ENCODE measurements at regions not wholly inside any gene's neighbourhood (a gene's known extent, or its start where the extent isn't known, plus 50 kb on each side); places are given as distances from the start of the nearest gene placed in this dataset.
"Not testable (repeated sequence)": the region's sequence is repeated elsewhere in the genome, so short reads cannot be mapped to it uniquely, and the experiment has no call there.

DNA sequence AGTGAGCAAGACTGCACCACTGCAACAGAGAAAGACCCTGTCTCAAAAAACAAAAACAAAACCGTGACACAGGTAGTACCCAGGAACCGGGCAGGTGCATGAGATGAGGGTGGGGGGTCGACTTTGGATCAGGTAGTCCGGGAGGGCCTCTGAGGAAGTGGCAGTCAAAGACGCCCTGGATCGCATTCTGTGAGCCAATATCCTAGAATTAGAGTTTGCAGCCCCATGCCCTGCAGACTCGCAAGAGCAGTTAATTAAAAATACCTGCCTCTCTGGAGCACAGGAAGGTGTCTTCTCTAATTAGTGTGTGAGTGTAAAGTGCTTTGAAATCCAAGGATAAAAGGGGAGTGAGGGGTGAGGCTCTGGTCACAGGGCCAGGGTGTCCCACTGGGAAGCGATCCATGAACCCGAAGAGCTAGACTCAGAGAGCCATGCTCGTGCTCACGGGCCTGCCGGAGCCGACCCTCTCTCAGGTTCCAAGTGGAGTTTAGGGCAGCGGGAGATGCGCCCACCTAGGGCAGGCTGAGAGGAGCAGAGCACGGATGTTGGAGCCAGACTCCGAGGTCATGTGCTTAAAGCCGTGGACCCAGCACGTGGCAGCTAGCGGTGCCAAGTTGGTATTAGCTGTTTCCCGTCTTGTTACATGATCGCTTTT, 74.7 kb upstream of the PTPN1 start:
- in situ Hi-C loops (cut with MboI; ENCODE audit: low sequenced_read_pairs), result no loop called here

DNA sequence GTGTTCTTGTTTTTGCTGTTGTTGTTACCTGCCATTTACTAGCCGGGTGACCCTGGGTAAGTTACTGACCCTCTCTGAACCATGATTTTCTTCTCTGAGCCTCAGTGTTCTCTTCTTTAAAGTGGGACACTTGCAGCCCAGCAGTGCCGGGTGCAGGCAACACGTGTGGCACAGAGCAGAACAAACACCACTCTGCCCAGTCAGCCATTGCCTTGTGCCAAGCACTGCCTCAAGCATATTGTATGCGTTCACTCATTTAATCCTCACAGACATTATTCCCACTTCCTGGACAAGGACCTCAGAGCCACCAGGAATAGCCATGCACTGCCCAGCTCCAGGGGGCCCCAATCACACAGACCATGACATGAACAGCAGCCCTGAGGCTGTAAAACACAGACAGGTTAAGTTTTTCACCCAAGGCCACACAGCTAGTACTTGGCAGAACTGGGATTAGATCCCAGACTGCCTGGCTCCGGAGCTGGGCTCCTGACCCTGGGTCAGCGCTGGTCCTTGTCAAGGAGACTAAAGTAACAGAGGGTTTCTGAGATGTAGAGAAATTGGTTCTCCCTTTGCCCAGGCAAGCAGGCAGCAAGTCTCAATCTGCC, 74.0 kb upstream of the PTPN1 start:
- in situ Hi-C loops (cut with MboI; ENCODE audit: low sequenced_read_pairs), result no loop called here

DNA sequence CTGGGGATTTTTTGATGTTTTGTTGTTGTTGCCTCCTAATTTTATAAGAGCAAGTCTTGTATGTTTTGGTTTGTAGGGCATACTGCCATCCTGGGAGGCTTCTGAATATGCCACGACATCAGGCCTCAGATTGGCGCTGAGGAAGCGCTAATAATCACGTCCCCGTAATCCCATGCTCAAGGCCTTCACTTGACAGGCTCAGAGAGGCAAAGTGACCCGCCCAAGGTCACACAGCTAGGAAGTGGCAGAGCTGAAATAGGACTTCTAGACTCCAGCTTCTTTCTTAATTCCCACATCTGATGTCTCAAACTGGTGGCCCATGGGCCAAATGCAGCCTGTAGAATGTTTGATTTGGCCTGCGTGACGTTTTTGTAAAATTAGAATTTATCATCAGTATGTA, 73.5 kb upstream of the PTPN1 start:
- in situ Hi-C loops (cut with MboI; ENCODE audit: low sequenced_read_pairs), result no loop called here

DNA sequence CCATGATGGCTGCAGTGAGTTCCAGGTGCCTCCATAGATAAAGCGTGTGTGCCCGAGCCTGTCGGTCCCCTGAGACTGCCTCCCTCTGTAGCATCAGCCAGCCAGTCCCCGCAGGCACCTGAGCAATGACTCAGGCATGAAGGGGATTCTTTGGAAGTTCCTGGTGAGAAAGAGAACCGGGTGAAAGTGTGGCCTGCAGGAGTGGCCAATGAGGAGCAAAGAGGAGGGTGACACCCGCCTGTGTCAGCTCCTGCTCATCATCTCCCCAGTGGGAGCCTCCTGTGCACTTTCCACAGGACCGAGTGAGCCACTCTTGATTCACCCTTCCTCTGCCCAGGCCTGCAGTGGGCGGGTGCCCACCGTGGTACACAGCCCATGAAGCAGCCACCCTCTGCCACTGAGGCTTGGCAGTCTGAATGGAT, 71.2 kb upstream of the PTPN1 start:
- in situ Hi-C loops (cut with MboI; ENCODE audit: low sequenced_read_pairs), result no loop called here

DNA sequence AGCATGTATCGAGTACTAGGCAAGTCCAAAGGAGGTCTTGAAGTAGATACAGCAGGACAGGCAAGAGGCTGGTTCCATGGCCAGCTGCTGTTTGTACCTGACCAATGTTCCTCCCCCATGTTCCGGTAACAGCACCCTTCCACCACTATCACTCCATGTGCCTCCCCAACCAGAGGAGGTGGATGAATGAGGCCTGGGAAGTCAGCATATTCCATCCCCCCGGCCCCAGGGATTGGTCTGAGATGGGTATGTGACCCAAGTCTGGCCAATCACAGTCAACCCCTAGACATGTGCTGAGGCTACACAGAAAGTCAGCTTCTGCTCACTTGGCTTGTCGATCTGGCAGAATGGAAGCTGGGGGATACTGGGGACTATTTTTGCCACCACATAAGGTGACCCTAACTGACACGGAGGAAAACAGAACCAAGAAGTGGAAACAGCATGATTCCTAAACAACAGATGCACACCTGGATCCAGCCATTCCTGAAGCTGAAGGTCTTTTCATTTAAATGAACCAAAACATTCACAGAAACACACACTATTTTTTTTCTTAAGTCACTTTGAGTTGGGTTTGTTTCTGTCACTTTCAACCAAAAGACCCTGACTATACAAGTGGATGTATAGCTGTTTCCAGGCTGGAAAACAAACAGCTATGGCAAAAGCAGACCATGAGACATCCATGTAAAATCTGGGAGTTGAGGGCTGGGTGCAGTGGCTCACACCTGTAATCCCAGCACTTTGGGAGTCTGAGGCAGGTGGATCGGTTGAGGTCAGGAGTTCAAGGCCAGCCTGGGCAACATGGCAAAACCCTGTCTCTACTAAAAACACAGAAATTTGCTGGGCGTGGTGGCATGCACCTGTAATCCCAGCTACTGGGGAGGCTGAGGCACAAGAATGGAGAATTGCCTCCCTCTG, 70.4 kb upstream of the PTPN1 start:
- in situ Hi-C loops (cut with MboI; ENCODE audit: low sequenced_read_pairs), result no loop called here

DNA sequence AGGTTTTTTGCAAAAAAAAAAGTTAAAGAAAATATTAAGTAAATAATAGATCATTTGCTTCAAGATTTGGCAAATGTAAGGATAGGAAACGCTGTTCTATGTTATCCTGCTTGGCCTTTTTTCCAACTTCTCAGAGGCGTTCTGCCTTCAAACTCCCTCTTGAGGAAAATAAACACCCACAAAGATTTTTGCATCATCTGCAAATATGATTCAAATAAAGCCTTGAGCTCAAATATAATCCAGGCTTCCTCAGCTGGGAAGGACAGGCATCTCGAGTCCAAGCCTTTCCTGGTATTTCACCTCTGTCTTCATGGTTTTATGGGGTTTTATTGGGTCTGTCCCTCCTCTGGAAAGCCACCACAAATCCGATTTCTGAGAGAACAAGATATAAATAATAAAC, 67.7 kb upstream of the PTPN1 start:
- in situ Hi-C loops (cut with MboI; ENCODE audit: low sequenced_read_pairs), result no loop called here

DNA sequence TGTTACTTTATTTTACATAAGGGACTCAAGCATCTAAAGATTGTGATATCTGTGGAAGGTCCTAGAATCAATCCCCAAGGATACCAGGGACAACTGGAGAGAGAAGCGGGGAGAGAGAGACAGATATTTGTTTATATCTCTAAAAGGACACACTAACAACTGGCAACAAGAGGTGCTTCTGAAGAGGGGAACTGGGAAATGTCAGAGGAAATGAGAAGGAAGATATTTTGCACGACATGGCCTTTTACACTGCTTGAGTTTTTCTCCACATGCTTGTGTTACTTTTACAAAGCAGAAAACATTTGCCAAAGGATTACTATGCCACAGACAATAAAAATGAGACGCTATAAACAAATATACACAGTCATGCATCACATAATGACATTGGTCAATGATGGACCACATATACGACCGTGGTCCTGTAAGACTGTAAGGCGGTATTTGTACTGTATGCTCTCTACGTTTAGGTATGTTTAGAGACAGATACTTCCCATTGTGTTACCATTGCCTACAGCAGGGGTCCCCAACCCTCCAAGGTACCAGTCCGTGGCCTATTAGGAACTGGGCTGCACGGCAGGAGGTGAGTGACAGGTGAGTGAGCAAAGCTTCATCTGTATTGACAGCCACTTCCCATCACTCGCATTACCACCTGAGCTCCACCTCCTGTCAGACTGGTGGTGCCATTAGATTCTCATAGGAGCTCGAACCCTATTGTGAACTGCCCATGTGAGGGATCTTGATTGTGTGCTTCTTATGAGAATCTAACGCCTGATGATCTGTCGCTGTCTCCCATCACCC, 64.6 kb upstream of the PTPN1 start:
- in situ Hi-C loops (cut with MboI; ENCODE audit: low sequenced_read_pairs), result no loop called here

DNA sequence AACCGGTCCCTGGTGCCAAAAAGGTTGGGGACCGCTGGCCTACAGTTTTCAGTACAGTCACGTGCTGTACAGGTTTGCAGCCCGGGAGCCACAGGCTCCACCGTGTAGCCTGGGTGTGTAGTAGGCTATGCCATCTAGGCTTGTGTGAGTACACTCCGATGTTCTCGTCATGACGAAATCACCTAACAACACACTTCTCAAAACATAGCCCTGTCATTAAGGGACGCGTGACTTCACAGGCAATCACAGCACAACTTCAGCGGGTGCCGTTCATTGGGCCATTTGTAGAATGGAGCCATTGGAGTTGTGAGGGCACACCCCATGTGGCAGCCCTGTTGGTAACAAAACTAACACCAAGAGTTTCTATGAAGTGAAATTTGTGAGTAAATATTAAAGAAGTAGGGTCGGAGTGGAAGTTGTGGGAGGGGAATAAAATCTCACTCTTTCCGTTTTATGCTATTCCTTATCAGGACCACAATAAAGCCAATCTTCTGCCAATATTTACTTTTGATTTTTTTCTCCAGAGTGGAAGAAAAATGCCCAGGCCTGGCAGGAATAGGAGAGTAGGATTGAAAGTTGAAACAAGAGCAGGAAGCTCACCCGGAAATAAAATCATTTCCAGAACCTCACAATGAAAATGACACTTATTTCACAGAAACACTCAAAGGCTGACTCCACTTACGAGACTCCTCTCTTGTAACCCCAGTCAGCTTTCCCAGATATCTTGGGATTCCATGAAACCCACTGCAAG, 63.7 kb upstream of the PTPN1 start:
- in situ Hi-C loops (cut with MboI; ENCODE audit: low sequenced_read_pairs), result no loop called here

DNA sequence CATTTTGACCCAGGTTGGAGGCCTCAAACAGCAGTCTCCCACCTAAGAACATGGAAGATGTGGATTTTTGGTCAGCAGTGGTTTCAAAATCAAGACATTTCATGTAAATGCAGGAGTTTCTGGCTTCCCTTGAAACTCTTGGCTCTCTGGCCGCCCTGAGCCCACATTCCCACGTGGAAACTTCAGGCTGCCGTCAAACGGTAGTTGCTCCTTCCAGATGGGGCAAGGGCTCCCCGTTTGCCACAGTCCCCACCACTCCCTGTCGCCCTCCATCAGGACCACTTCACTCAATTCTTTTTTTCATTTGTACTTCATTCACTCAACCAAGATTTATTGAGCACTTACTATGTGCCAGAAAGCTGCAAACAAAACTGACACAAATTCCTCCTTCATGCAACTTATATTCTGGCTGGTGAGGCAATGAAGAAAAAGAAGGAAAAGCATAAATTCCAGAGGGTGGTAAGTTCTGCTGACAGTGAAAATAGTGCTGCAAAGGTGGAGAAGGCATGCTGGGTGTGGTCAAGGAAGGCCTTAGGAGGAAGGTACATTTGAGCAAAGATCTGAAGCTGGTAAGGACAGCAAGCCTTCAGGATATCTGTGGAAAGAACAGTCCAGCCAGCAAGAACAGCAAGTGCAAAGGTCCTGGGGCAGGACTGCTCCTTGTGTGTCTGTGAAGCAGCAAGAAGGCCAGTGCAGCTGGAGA, 62.9 kb upstream of the PTPN1 start:
- in situ Hi-C loops (cut with MboI; ENCODE audit: low sequenced_read_pairs), result no loop called here

DNA sequence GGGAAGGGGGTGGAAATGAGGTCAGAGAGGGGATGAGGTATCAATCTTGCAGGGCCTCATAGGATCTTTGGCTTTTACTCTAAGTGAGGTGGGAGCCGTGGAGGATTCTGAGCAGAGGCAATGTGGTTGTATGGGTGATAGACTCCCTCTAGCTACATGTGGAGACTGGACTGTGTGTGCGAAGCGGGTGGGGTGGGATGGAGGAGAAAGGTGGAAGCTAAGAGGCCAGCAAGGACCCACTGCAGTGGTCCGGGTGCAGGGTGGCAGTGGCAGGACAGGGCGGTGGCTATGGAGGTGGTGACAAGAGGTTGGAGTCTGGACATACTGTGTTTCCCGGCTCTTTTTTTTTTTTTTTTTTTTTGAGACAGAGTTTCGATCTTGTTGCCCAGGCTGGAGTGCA, 62.4 kb upstream of the PTPN1 start:
- in situ Hi-C loops (cut with MboI; ENCODE audit: low sequenced_read_pairs), result no loop called here

DNA sequence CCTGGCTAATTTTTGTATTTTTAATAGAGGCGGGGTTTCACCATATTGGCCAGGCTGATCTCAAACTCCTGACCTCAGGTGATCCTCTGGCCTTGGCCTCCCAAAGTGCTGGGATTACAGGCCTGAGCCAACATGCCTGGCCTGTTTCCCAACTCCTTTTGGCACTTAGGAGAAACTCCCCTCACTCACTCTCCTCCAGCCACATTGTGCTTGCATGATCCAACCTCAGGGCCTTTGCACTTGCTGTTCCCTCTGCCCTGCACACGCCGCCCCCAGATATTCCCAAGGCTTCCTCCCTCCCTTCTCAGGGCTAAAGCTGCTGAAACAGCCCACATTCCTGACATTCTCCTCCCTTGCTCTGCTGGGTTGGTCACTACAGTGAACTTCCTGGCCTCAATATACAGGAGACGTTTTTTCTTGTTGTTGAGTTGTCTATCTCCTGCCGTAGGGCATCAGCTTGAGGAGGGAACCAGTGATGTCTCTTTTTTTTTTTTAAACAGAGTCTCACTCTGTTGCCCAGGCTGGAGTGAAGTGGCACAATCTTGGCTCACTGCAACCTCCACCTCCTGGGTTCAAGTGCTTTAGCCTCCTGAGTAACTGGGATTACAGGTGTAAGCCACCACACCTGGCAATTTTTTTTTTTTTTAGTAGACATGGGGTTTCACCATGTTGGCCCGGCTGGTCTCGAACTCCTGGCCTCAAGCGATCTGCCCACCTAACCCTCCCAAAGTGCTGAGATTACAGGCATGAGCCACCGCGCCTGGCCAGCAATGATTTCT, 61.4 kb upstream of the PTPN1 start:
- in situ Hi-C loops (cut with MboI; ENCODE audit: low sequenced_read_pairs), result not testable (repeated sequence)

DNA sequence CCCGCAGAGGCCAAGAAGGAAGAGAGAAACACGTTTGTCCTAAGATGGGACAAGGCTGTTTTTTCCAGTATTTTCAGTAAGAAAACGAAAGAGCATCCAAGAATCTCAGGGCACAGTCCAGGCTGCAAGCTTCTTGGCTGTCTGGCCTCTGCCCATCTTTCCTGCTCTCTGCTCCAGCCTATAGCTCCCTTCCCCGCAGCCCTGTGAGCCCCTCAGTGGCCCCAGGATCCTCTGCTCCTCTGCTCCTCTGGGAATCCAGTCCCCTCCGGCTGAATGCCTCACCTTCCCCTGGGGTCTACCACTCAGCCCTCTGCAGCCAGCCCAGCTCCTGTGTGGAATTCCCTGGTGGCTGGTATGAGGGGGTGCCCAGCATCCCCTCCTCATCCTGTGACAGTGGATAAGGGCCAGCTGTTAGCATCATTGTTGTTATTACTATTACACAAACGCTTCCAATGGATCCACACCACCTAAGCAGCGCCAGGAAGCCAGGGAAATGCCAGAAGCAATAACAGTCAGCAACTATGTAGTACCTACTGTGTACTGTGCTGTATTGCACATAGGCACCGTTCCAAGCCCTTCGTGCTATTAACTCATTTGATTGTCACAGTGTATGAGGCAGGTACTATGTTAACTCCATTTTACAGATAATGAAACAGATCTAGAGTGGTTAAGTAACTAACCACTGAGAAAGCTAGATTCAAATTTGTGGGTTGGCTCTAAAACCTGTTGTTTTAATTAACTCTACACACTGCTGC, 60.3 kb upstream of the PTPN1 start:
- in situ Hi-C loops (cut with MboI; ENCODE audit: low sequenced_read_pairs), result loop anchor here (10.0 kb wide), 1 partner anchor 105 kb away; no protein-coding TSS in a partner anchor

DNA sequence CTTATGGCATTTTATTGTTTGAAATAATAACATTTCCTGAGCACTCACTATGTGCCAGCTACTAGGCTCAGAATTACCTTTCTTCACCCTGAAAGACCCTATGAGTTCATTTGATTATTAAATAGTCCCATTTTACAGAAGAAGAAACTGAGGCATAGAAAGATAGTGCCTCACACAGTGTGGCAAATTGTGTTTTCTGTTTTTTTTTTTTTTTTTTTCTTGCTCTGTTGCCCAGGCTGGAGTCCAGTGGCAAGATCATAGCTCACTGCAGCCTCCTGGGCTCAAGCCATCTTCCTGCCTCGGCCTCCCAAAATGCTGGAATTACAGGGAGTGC, 59.7 kb upstream of the PTPN1 start:
- in situ Hi-C loops (cut with MboI; ENCODE audit: low sequenced_read_pairs), result loop anchor here (10.0 kb wide), 1 partner anchor 106 kb away; no protein-coding TSS in a partner anchor

DNA sequence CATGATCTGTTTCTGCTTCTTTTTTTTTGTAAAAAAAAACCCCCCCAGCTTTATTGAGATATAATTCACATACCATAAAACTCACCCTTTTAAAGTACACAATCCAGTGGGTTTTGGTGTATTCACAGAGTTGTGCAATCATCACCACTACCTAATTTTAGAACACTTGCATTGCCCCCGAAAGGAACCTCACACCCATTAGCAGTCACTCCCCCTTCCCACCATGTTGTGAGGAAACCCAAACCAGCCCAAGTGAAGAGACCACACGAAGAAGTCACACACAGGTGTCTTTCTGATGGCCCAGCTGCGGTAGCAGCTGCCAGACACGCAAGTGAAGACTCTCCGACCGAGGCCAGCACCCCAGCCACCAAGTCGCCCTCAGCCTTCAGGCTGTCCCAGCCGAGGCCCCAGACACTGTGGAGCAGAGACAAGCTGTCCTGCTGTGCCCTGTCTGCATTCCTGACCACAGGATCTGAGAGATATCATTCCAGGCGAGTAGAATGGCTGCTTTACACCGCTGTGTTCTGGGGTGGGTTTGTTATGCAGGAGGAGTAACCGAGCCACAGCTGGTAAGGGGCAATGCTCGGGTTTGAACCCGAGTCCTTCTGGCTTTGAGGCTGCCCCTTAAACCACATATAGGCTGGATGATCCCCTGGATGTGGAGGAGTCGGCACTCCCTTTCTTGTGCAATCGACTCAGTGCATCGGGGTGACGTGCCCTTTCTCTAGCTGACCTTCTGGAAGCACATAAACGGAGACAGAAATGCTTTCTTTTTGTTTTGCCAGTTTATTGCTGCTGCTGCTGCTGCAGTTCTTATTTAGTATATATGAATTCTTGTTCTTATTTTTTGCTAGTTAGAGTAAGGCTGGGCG, 59.1 kb upstream of the PTPN1 start:
- in situ Hi-C loops (cut with MboI; ENCODE audit: low sequenced_read_pairs), result loop anchor here (10.0 kb wide), 1 partner anchor 106 kb away; no protein-coding TSS in a partner anchor

DNA sequence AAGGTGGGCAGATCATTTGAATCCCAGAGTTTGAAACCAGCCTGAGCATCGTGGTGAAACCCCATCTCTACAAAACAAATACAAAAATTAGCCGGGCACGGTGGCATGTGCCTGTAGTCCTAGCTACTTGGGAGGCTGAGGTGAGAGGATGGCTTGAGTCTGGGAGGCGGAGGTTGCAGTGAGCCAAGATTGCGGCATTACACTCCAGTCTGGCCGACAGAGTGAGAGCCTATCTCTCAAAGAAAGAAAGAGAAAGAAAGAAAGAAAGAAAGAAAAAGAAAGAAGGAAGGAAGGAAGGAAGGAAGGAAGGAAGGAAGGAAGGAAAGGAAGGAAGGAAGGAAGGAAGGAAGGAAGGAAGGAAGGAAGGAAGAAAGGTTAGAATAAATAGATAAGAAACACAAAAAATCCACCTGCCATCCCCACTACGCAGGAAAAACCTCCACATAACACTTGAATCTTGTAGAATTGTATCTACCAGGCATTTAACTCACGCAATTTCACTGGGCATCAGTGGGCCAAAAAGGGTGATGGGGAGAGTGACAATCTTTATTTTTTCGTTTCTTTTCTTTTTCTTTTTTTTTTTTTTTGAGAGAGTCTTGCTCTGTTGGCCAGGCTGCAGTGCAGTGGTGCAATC, 58.3 kb upstream of the PTPN1 start:
- in situ Hi-C loops (cut with MboI; ENCODE audit: low sequenced_read_pairs), result loop anchor here (10.0 kb wide), 1 partner anchor 107 kb away; no protein-coding TSS in a partner anchor

DNA sequence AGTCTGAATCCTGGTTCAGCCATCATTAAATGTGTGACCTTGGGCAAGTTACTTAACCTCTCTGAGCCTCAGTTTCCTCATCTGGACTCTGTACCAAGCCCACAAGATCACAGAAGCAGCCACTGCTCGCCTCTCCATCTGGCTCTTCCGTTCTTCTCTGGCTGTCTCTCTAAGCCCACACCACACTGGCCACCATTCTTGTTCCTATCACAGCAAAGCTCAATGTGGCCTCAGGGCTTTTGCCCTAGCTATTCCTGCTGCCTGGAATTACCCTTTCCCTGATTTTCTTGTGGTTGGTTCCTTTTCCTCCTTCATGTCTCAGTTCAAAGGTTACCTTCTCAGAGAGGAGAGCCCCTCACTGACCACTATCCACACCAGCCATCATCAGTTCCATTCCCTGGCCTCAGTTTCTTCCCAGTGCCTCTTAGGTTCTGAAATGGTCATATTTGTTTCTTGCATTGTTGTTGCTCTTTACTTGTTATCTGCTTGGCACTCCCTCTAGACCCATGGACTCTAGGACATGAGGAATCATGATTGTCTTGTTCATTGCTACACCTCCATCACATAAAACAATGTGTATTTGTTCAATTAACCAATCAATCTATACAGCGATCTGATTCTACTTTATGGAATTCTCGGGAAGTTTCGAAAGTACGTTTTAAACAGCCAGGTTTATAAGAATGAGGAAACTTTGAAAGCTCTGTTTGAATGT, 56.5 kb upstream of the PTPN1 start:
- in situ Hi-C loops (cut with MboI; ENCODE audit: low sequenced_read_pairs), result loop anchor here (10.0 kb wide), 1 partner anchor 109 kb away; no protein-coding TSS in a partner anchor

All from HL-60/S4 treated with phorbol 12-myristate 13-acetate at 8.2 ng/mL for 4 days and 3 days (cell line).